Thymus (tissue), 11 donors: ENCODE measurements at regions not wholly inside any gene's neighbourhood (a gene's known extent, or its start where the extent isn't known, plus 50 kb on each side); places are given as distances from the start of the nearest gene placed in this dataset.

Source experiments
- DNase-seq, 9 donors: peaks; one replicate each; pipeline ENCODE4 v3.0.0-alpha.2; 2013; ENCODE audit warnings: low spot score in 9 of 9, low read depth in 6 of 9, missing footprints in 1 of 9
- H3K27ac ChIP-seq, 2 donors: one replicate each; pipeline ENCODE4 v1.5.1; 2013; ENCODE audit warnings: control low read depth in 1 of 2, low read depth in 1 of 2, low read length in 1 of 2, mild to moderate bottlenecking in 1 of 2, moderate library complexity in 1 of 2
- H3K27me3 ChIP-seq, 2 donors: one replicate each; pipeline ENCODE4 v1.5.1; 2013; ENCODE audit warnings: low read length in 1 of 2; ENCODE audit not compliant: control insufficient read depth in 2 of 2, insufficient read depth in 1 of 2
- H3K36me3 ChIP-seq, 2 donors: one replicate each; pipeline ENCODE4 v1.5.1; 2013; ENCODE audit warnings: low read length in 1 of 2, mild to moderate bottlenecking in 1 of 2, moderate library complexity in 1 of 2; ENCODE audit not compliant: control insufficient read depth in 2 of 2, insufficient read depth in 2 of 2
- H3K4me1 ChIP-seq, 2 donors: one replicate each; pipeline ENCODE4 v1.5.1; 2013; ENCODE audit warnings: low read length in 2 of 2; ENCODE audit not compliant: control insufficient read depth in 2 of 2, insufficient read depth in 2 of 2
- H3K4me3 ChIP-seq, 2 donors: one replicate each; pipeline ENCODE4 v1.5.1; 2013; ENCODE audit warnings: low read length in 2 of 2, control low read depth in 1 of 2, mild to moderate bottlenecking in 1 of 2
- H3K9me3 ChIP-seq, 2 donors: one replicate each; pipeline ENCODE4 v1.5.1; 2013; ENCODE audit warnings: low read length in 1 of 2, mild to moderate bottlenecking in 1 of 2; ENCODE audit not compliant: control insufficient read depth in 2 of 2, insufficient read depth in 1 of 2
- WGBS: extraction: QIAGEN DNeasy Blood & Tissue Kit; methylation state at CpG from one replicate; pipeline ENCODE4 v1.1.7; 2013; 5-methylcytosine and 5-hydroxymethylcytosine counted together
- donor health status: healthy.

DNA sequence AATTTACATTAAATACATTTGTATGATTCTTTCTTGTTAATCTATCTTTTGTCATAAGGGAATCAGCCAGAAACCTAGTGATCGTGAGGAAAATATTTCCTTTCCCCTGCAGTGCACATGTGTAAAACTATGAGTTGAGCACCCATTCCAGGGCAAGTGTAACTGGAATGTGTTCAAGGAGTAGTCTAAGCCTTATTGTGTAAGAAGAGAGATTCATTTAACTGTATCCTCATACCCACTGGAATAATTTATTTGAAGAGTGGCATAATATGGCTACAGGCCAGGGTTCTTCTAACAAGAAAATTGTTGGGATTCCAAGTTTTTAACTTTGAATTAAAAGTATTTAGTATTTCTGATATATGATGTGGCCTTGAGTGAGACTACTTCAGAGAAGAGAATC, 1692.7 kb downstream of the EFNA5 start:
- Histone ChIP-seq H3K9me3 (peaks cover 2 to 8% of the 10 kb centered on the region in 2 donors), H3K4me1 (no peaks in the 10 kb centered on the region), H3K36me3 (no peaks in the 10 kb centered on the region), H3K4me3 (no peak overlapping the region), H3K27me3 (no peaks in the 10 kb centered on the region), H3K27ac (no peak overlapping the region)
- 96% methylated on average over 1 of the region's 1 CpG for WGBS
- no peak for DNase-seq

DNA sequence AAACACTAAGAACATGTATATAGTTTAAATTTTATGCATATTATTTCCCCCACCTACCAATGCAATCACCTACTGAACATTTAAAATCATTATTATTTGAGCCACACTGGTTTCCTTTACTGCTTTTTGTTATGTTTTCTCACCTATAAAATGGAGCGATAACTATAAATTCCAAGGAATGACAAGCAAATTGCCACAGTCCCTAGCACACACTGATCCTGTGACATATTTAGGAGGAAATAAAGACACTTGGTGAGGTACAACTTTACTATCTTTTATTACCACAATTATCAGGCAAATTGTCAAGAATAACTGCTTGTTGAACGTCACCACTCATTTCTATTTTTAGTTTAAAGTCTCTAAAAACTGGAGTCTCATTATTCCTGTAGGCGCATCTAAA, 1693.6 kb downstream of the EFNA5 start:
- Histone ChIP-seq H3K4me3 (no peak overlapping the region), H3K27me3 (no peaks in the 10 kb centered on the region), H3K9me3 (peaks cover 0 to under 1% of the 10 kb centered on the region in 2 donors), H3K36me3 (no peaks in the 10 kb centered on the region), H3K4me1 (no peaks in the 10 kb centered on the region), H3K27ac (no peak overlapping the region)
- no peak for DNase-seq
- 85% methylated on average over 3 of the region's 3 CpGs for WGBS

DNA sequence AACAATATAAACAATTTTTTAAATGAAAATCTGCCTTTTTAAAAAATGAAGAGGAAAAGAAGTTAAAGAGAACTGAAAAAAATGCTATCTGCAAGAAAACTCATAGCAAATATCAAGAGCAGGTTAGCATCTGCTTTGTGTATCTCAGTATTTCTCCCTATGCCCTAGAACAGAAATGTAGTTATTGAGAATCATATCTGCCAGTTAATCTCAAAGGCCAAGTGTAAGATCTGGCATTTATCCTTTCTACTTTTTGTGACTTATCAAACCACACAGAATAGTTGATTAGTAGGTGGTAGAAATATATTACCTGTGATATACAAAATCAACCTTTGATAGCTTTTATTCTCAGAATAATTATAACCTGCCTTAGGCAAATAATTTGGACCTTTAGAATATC, 1699.8 kb downstream of the EFNA5 start:
- no peak overlapping the region for H3K4me3 ChIP-seq
- H3K27ac ChIP-seq, result no peak overlapping the region
- no peak for DNase-seq
- no peaks in the 10 kb centered on the region for H3K36me3 ChIP-seq
- H3K27me3 ChIP-seq, result no peaks in the 10 kb centered on the region
- no peaks in the 10 kb centered on the region for H3K9me3 ChIP-seq
- H3K4me1 ChIP-seq, result no peaks in the 10 kb centered on the region

DNA sequence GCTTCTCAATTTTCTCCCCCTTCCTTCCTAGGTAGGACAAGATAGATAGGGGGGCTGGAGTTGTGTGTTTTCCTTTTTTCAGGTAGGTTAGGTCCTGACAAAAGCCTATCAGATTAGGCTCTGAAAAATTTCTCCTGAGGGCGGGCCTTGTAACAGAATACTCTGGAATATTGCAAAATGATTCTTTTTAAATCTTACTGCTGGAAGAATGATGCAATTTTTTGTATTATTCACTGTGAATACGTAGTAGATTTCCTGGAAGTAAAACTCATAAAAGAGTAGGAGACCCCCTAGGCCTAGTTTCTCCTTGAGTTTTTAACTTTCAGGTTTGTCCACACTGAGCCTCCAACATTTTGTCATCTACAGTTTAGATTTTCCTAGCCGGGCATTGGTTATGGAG, 1701.8 kb downstream of the EFNA5 start:
- H3K9me3 ChIP-seq, result no peaks in the 10 kb centered on the region
- no peak overlapping the region for H3K27ac ChIP-seq
- H3K27me3 ChIP-seq, result no peaks in the 10 kb centered on the region
- H3K4me1 ChIP-seq, result no peaks in the 10 kb centered on the region
- WGBS, result 90% methylated on average over 3 of the region's 3 CpGs
- DNase-seq, result no peak
- no peaks in the 10 kb centered on the region for H3K36me3 ChIP-seq
- no peak overlapping the region for H3K4me3 ChIP-seq

DNA sequence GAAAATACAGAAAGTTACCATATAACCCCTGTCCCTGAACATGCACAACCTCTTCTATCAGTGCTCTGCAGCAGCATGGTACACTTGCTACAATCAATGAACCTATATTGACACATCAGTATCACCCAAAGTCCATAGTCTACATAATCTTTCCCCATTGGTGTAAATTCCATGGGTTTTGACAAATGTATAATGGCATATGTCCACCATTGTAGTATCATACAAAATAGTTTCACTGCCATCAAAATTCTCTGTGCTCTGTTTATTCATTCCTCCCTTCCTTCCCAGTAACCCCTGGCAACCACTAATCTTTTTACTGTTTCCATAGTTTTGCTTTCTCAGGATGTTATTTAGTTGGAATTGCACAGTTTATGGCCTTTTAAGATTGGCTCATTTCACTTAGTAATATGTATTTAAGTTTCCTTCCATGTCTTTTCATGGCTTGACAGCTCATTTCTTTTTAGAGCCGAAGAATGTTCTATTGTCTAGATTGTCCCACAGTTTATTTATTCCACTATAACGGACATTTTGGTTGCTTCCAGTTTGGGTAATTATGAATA, 1707.0 kb downstream of the EFNA5 start:
- H3K4me1 ChIP-seq, result no peaks in the 10 kb centered on the region
- no peak overlapping the region for H3K27ac ChIP-seq
- WGBS, result 88% methylated on average over 2 of the region's 2 CpGs
- H3K27me3 ChIP-seq, result no peaks in the 10 kb centered on the region
- H3K9me3 ChIP-seq, result no peaks in the 10 kb centered on the region
- H3K36me3 ChIP-seq, result no peaks in the 10 kb centered on the region
- DNase-seq, result no peak
- H3K4me3 ChIP-seq, result no peak overlapping the region

DNA sequence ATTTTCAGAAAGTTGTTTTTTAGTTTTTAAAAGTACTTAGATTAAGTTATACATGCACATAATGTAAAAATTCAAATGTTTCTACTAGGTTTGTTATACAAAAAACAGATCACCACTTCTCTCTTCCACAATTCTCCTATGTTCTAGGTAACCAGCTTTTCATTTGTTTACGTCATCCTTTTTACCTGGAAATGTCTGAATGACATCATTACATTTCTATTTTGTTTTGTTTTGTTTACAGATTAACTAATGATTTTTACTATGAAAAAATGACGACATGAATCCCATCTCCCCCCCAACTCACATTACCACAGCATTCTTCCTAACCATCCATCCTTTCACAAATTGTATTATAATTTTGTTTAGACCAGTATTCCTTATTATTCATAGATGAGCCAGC, 1709.2 kb downstream of the EFNA5 start:
- no peak for DNase-seq
- Histone ChIP-seq H3K36me3 (no peaks in the 10 kb centered on the region), H3K4me1 (no peaks in the 10 kb centered on the region), H3K9me3 (no peaks in the 10 kb centered on the region), H3K4me3 (no peak overlapping the region), H3K27ac (no peak overlapping the region), H3K27me3 (no peaks in the 10 kb centered on the region)
- WGBS, result 90% methylated on average over 2 of the region's 2 CpGs

DNA sequence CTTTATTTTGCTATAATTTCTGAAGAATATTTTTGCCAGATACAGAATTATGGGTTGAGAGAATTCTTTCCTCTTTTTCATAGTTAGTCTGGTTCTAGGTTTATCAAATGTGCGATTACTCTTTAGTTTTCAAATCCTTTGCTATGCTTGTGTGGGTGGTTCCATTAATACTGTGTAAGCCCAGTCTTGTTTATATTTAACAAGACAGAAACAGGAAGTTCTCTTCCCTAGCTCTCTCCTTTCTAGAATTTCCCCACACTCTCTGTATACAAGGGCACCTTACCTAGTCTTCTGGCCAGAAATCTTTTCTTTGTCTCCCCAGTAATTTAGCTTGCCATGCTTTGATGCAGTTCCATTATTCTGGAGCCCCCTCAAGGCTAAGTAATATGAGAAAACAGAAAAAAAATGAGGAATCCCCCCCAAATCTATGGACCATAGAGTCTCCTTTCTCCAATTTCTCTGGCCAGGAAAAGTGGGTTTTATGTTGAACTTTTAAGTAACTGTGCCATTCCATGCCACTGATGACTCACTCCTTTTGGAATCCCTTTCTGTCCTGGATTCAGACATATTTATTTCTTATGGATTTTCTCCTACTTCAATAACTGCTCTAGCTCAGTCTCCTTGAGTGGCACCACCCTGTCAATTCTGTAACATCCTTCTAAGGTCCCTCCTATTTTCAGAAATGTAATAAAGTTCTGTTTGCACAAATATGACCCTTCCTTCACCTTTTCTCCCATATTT, 1714.1 kb downstream of the EFNA5 start:
- H3K4me1 ChIP-seq, result no peaks in the 10 kb centered on the region
- H3K36me3 ChIP-seq, result no peaks in the 10 kb centered on the region
- no peaks in the 10 kb centered on the region for H3K9me3 ChIP-seq
- H3K4me3 ChIP-seq, result no peak overlapping the region
- DNase-seq, result no peak
- WGBS, result 97% methylated on average over 1 of the region's 1 CpG
- H3K27me3 ChIP-seq, result no peaks in the 10 kb centered on the region
- no peak overlapping the region for H3K27ac ChIP-seq

DNA sequence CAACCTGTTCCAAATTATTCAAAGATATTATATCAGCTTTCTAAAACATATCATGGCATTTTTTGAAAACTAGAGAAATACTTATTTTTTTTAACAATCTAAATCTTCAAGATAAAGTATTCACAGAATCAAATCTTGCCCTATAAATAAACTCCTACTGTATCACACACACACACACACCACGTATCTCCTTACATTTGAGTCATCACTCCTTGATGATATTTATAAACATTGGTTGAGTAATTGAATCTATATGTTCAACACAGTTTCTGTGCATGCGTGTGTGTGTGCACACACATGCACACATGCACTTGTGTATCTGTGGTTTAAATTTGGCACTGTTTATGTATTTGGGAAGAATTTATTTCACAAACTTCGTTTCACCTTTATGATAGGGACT, 1716.4 kb downstream of the EFNA5 start:
- H3K4me3 ChIP-seq, result no peak overlapping the region
- DNase-seq, result no peak
- no peaks in the 10 kb centered on the region for H3K36me3 ChIP-seq
- H3K4me1 ChIP-seq, result no peaks in the 10 kb centered on the region
- H3K9me3 ChIP-seq, result no peaks in the 10 kb centered on the region
- WGBS, result 81% methylated on average over 3 of the region's 3 CpGs
- no peak overlapping the region for H3K27ac ChIP-seq
- H3K27me3 ChIP-seq, result no peaks in the 10 kb centered on the region

DNA sequence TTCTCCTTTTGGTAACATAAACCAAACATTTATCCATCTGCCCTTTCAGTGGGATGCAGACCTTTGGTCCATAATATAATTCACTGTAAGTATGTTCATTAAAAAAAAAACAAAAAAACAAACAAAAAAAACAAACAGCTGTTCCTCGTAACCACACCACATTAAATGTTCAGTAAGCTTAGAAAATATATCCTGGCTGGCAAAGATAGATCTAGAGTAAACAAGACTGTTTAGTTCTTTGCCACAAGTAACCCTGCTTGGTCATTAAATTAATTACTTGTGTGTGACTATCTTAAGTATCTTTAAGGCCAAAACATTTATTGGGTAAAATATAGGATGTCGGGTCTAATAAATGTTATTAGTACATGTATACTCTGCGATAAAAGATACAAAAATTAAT, 1717.1 kb downstream of the EFNA5 start:
- DNase-seq, result no peak
- H3K4me1 ChIP-seq, result no peaks in the 10 kb centered on the region
- no peaks in the 10 kb centered on the region for H3K9me3 ChIP-seq
- no peak overlapping the region for H3K27ac ChIP-seq
- no peaks in the 10 kb centered on the region for H3K36me3 ChIP-seq
- no peaks in the 10 kb centered on the region for H3K27me3 ChIP-seq
- no peak overlapping the region for H3K4me3 ChIP-seq
- WGBS, result 98% methylated on average over 3 of the region's 3 CpGs
